Hematopoietic multipotent progenitor cell treated with erythropoietin and hydrocortisone succinate and interleukin-3 and kit ligand, for 6 days (in vitro differentiated cells): ENCODE measurements at regions not wholly inside any gene's neighbourhood (a gene's known extent, or its start where the extent isn't known, plus 50 kb on each side); places are given as distances from the start of the nearest gene placed in this dataset.
"Not testable (repeated sequence)": the region's sequence is repeated elsewhere in the genome, so short reads cannot be mapped to it uniquely, and the experiment has no call there.

Source experiments
- DNase-seq: peaks from one replicate; pipeline ENCODE4 v3.0.0-alpha.2; 2015

- DNase-seq = no peak
These were observed 672.2 kb upstream of the LRRN3 start for GRCh38 chr7:110418659-110419280.

- DNase-seq = no peak
These were observed 670.1 kb upstream of the LRRN3 start for GRCh38 chr7:110420788-110421187.

GRCh38 chr7:110421490-110422241, 669.3 kb upstream of the LRRN3 start:
- no peak for DNase-seq

DNA sequence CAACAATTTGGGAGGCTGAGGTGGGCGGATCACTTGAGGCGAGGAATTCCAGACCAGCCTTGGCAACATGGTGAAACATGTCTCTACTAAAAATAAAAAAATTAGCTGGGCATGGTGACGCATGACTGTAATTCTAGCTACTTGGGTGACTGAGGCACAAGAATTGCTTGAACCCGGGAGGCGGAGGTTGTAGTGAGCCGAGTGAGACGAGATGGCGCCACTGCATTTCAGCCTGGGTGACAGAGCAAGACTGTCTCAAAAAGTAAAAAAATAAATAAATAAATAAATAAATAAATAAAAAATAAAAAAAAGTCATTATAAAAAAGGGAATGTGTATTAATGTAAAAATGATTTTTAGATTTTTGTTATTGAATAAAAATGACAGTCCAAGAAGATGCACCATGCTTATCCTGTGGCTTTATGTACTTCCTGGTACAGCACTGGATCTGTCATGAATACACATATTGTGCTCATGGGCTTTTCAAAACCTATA, 658.8 kb upstream of the LRRN3 start:
- no peak for DNase-seq

DNA sequence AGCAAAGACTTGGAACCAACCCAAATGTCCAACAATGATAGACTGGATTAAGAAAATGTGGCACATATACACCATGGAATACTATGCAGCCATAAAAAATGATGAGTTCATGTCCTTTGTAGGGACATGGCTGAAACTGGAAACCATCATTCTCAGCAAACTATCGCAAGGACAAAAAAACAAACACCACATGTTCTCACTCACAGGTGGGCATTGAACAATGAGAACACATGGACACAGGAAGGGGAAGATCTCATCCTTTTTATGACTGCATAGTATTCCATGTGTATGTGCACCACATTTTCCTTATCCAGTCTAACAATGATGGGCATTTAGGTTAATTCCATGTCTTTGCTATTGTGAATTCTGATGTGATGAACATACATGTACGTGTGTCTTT, 652.0 kb upstream of the LRRN3 start:
- DNase-seq = not testable (repeated sequence)

- peak; percentile 15 for DNase-seq
These were observed 648.5 kb upstream of the LRRN3 start for GRCh38 chr7:110442381-110442837.

DNA sequence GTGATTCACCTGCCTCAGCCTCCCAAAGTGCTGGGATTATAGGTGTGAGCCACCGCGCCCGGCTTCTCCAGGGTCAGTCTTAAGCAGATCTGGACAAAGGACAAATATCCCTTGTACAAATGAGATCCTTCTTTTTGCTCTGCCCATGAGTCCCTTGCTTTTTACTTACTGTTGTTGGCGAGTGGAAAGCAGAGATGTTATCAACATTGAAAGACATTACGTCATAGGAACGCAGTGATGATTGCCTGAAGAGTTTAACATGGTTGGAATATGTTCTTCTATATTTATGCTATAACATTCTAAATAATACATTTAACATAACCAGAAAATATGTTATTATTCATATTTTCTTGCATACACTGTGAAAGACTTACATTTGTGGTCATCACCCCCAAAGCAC, 644.3 kb upstream of the LRRN3 start:
- DNase-seq = no peak

DNA sequence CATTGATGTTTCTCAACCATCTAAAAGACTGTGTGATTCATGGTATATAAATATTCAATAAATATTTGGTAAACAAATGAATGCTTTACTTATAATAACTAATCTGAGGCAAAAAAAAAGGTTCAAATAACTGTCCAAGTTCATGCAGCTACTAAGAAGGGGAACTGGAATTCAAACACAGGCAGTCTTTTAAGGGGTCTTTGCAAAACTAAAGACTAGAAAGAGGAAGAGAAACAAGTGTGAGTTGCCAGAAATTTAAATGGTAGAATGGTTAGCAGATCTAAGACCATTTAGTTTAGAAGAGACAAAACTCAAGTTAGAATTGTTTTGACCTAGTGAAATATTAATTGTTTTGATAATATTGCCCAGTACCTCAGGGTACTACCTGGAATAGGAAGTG, 642.0 kb upstream of the LRRN3 start:
- DNase-seq = no peak

DNA sequence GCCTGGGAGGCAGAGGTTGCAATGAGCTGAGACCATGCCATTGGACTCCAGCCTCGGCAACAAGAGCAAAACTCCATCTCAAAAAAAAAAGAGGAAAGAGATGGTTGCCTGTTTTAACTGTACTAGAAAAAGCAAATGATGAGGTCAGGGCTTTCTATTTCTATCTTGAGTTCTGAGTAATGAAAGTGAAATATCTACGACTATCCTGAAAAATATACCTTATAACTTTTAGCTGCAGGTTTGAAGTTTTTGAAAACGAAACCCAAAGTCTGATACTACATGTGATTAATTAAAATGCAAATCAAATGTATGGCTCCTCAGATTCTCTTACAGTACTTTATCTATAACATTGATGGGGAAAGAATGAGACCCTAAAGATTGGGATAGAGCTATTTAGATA, 636.2 kb upstream of the LRRN3 start:
- DNase-seq = no peak

GRCh38 chr7:110461621-110462020, 629.3 kb upstream of the LRRN3 start:
- DNase-seq = no peak

GRCh38 chr7:110470420-110470819, 620.5 kb upstream of the LRRN3 start:
- DNase-seq = no peak

GRCh38 chr7:110472419-110472818, 618.5 kb upstream of the LRRN3 start:
- DNase-seq = not testable (repeated sequence)

DNA sequence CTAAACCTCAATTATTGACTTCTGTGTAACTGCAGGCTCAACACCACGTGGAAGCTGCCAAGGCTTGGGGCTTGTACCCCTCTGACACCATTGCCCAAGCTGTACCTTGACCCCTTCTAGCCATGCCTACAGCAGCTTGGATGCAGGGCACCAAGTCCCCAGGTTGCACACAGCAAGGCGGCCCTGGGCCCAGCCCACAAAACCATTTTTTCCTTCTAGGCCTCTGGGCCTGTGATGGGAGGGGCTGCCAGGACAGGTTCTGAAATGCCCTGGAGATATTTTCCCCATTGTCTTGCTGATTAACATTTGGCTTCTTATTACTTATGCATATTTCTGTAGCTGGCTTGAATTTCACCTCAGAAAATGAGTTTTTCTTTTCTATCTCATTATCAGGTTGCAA, 610.0 kb upstream of the LRRN3 start:
- DNase-seq = no peak

GRCh38 chr7:110483553-110483952, 607.4 kb upstream of the LRRN3 start:
- DNase-seq = no peak

DNA sequence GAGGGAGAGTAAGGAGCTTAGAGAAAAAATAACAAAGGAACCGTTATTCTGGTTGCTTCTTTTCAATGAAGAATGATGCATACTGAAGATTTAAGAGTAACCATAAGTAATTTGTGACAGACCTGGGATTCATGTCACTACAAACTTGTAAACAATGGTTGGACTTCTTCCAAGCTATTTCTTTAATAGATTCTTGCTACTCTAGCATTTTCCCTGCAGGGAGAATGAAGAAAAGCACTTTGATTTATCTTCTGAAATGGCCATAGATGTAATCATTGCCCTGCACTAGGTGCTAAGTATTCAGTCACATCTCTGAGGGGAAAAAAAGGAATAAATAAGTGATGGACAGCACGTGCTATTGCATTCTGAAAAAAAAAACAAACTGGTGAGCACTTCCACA, 606.6 kb upstream of the LRRN3 start:
- DNase-seq = no peak

- DNase-seq = no peak
These were observed 604.4 kb upstream of the LRRN3 start for GRCh38 chr7:110486549-110486948.

DNA sequence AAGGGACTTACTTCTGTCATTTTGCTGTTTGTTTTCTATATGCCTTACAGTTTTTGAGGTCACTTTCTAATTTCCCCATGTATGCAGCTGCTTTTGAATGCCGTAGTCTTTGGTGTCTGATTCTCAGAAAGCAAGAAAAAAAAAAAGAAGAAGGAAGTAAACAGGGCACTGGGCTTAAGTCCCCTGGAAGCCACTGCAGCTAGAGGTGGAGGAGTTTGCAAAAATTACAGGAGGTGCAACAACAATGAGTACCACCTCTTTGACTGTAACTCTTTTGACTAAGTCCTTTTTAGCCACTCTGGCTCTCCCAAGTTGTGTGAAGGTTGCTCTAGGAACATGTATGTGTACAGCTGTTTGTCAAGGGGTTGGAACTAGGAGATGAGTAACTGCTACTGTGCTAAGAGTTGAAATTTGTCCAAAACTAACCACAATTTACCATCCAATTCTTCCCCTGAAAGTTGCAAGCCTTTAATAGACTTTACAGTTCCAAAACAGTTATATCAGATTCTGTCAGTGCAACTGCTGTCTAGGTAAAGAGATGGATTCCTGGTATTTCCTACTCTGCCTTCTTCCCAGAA, 588.0 kb upstream of the LRRN3 start:
- DNase-seq = peak; percentile 22

DNA sequence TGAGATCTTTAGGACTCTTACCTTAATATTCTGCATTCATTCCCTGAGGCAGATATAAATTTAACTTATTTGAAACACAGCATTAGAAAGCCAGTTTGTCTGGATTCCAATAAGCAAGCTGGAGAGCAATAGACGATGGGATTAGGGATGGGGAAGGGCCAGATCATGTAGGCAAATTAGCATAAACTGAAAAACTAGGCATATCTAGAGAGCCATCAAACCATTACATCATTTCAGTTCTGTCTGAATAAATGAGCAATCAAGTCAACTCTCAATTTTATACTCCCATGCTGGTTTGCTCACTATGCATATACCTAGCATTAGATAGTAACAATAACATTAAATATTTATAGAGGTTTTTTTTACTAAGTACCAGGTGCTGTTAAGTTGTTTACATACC, 583.6 kb upstream of the LRRN3 start:
- DNase-seq = no peak

GRCh38 chr7:110507832-110508231, 583.1 kb upstream of the LRRN3 start:
- no peak for DNase-seq

- not testable (repeated sequence) for DNase-seq
These were observed 575.9 kb upstream of the LRRN3 start for GRCh38 chr7:110514975-110515551.

- no peak for DNase-seq
These were observed 571.1 kb upstream of the LRRN3 start for GRCh38 chr7:110519851-110520250.

GRCh38 chr7:110521357-110521911, 569.5 kb upstream of the LRRN3 start:
- DNase-seq = no peak

DNA sequence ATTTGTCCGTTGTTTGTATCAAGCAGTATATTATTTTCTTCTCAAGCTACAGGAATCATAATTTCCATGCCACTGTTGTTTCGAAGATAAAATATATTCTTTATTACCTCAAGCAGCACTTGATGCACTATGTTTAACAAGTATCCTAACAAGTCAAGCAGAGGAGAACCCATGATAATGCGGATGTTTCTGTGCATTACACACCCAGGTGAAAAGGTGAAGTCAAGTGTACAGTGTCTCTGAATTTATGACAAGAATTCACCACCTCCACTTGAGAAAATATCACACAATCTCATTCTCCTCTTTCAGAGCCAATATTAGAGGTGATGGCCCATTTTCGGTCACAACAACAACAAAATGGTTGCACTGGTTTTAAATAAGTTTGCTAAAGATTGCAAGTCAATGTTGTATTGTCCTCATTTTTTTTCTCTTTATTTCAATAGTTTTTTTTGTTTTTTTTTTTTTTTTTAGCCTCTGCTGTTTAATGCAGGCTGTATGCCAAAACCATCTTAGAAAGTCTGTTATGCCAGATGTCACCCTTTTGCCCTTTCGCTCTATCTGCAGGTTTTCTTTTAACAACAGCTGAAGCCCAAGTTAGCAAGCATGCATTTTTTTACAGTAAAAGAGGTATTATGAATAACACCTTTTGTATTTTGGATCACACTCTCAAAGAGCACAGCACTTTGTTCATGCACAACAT, 568.7 kb upstream of the LRRN3 start:
- no peak for DNase-seq
